GM19240 (cell line): ENCODE measurements at regions not wholly inside any gene's neighbourhood (a gene's known extent, or its start where the extent isn't known, plus 50 kb on each side); places are given as distances from the start of the nearest gene placed in this dataset.

Experiments
- DNase-seq: peaks from one replicate; pipeline ENCODE4 v3.0.0; 2011; ENCODE audit warnings: low spot score; ENCODE audit not compliant: insufficient read length

- no peak for DNase-seq
Measured at GRCh38 chr5:53327811-53328334, 152.6 kb upstream of the FST start.

- DNase-seq = no peak
Measured at GRCh38 chr5:53330491-53330890, 149.9 kb upstream of the FST start.

GRCh38 chr5:53331463-53331862 lies 149.0 kb upstream of the FST start:
- no peak for DNase-seq

GRCh38 chr5:53333160-53333559 lies 147.3 kb upstream of the FST start:
- DNase-seq = no peak

- no peak for DNase-seq
Measured at GRCh38 chr5:53334431-53334941, 145.9 kb upstream of the FST start.

- DNase-seq = no peak
Measured at GRCh38 chr5:53335115-53335514, 145.3 kb upstream of the FST start.

- DNase-seq = no peak
Measured at GRCh38 chr5:53337827-53338226, 142.6 kb upstream of the FST start.

GRCh38 chr5:53338971-53339370 lies 141.5 kb upstream of the FST start:
- DNase-seq = no peak

- no peak for DNase-seq
Measured at GRCh38 chr5:53339962-53340540, 140.4 kb upstream of the FST start.

GRCh38 chr5:53340956-53341750 lies 139.3 kb upstream of the FST start:
- no peak for DNase-seq

GRCh38 chr5:53342236-53342635 lies 138.2 kb upstream of the FST start:
- DNase-seq = no peak

- DNase-seq = no peak
Measured at GRCh38 chr5:53343187-53343586, 137.2 kb upstream of the FST start.

GRCh38 chr5:53350368-53350767 lies 130.1 kb upstream of the FST start:
- DNase-seq = no peak

- DNase-seq = no peak
Measured at GRCh38 chr5:53350991-53351770, 129.2 kb upstream of the FST start.

GRCh38 chr5:53355316-53355715 lies 125.1 kb upstream of the FST start:
- no peak for DNase-seq

- DNase-seq = no peak
Measured at GRCh38 chr5:53355931-53356330, 124.5 kb upstream of the FST start.

- no peak for DNase-seq
Measured at GRCh38 chr5:53357439-53357838, 123.0 kb upstream of the FST start.

GRCh38 chr5:53358794-53359193 lies 121.6 kb upstream of the FST start:
- DNase-seq = no peak

- no peak for DNase-seq
Measured at GRCh38 chr5:53359916-53360517, 120.4 kb upstream of the FST start.

GRCh38 chr5:53360811-53361210 lies 119.6 kb upstream of the FST start:
- DNase-seq = no peak

- no peak for DNase-seq
Measured at GRCh38 chr5:53361708-53362107, 118.7 kb upstream of the FST start.

- no peak for DNase-seq
Measured at GRCh38 chr5:53362521-53362941, 117.9 kb upstream of the FST start.
